ENCODE measurements at regions not wholly inside any gene's neighbourhood (a gene's known extent, or its start where the extent isn't known, plus 50 kb on each side); places are given as distances from the start of the nearest gene placed in this dataset.

GRCh38 chr7:13540429-13540828, 449.0 kb downstream of the ETV1 start:
- H2AFZ ChIP-seq (ENCODE audit: low read depth, low read length), result no peak overlapping the region

GRCh38 chr7:13541326-13541725, 448.1 kb downstream of the ETV1 start:
- H4K20me1 ChIP-seq (ENCODE audit: insufficient read depth, low read length), result no peaks in the 10 kb centered on the region
- TF ChIP-seq EZH2phosphoT487 (IDR thresholded peaks at IDR 0.05; ENCODE audit: low read depth) (no peak), CTCF (IDR thresholded peaks at IDR 0.05; ENCODE audit: low read depth, low read length) (no peak)
- H3K4me3 ChIP-seq (ENCODE audit: low read length), result no peak overlapping the region
- H3K9ac ChIP-seq (ENCODE audit: low read length), result no peak overlapping the region
- H3K9me3 ChIP-seq (ENCODE audit: insufficient read depth, low read length), result no peaks in the 10 kb centered on the region
- H3K4me1 ChIP-seq (ENCODE audit: low read length), result no peaks in the 10 kb centered on the region
- H3K36me3 ChIP-seq (replicated peaks; ENCODE audit: low read depth, low read length), result no peaks in the 10 kb centered on the region
- H2AFZ ChIP-seq (ENCODE audit: low read depth, low read length), result no peak overlapping the region
- H3K79me2 ChIP-seq (ENCODE audit: low read length), result no peaks in the 10 kb centered on the region
- H3K27me3 ChIP-seq (ENCODE audit: low read depth, low read length), result no peaks in the 10 kb centered on the region
- H3K27ac ChIP-seq (ENCODE audit: low read length), result no peak overlapping the region
- no peak overlapping the region for H3K4me2 ChIP-seq (ENCODE audit: low read length)

More at GRCh38 chr7:13540429-13540828, 449.0 kb downstream of the ETV1 start:
- Histone ChIP-seq H3K4me2 (ENCODE audit: low read length) (no peak overlapping the region), H3K36me3 (replicated peaks; ENCODE audit: low read depth, low read length) (no peaks in the 10 kb centered on the region), H3K9me3 (ENCODE audit: insufficient read depth, low read length) (no peaks in the 10 kb centered on the region), H3K4me1 (ENCODE audit: low read length) (no peaks in the 10 kb centered on the region), H3K9ac (ENCODE audit: low read length) (no peak overlapping the region), H4K20me1 (ENCODE audit: insufficient read depth, low read length) (no peaks in the 10 kb centered on the region), H3K27me3 (ENCODE audit: low read depth, low read length) (no peaks in the 10 kb centered on the region), H3K27ac (ENCODE audit: low read length) (no peak overlapping the region), H3K79me2 (ENCODE audit: low read length) (no peaks in the 10 kb centered on the region), H3K4me3 (ENCODE audit: low read length) (no peak overlapping the region)
- TF ChIP-seq EZH2phosphoT487 (IDR thresholded peaks at IDR 0.05; ENCODE audit: low read depth), result no peak
- no peak for TF ChIP-seq CTCF (IDR thresholded peaks at IDR 0.05; ENCODE audit: low read depth, low read length)

- Histone ChIP-seq H3K4me3 (ENCODE audit: low read length) (no peak overlapping the region), H3K9ac (ENCODE audit: low read length) (no peak overlapping the region), H3K4me1 (ENCODE audit: low read length) (no peaks in the 10 kb centered on the region), H3K27me3 (ENCODE audit: low read depth, low read length) (no peaks in the 10 kb centered on the region), H3K27ac (ENCODE audit: low read length) (no peak overlapping the region), H2AFZ (ENCODE audit: low read depth, low read length) (no peak overlapping the region), H4K20me1 (ENCODE audit: insufficient read depth, low read length) (no peaks in the 10 kb centered on the region), H3K4me2 (ENCODE audit: low read length) (no peak overlapping the region), H3K36me3 (replicated peaks; ENCODE audit: low read depth, low read length) (no peaks in the 10 kb centered on the region), H3K9me3 (ENCODE audit: insufficient read depth, low read length) (no peaks in the 10 kb centered on the region), H3K79me2 (ENCODE audit: low read length) (no peaks in the 10 kb centered on the region)
- TF ChIP-seq EZH2phosphoT487 (IDR thresholded peaks at IDR 0.05; ENCODE audit: low read depth), result no peak
- no peak for TF ChIP-seq CTCF (IDR thresholded peaks at IDR 0.05; ENCODE audit: low read depth, low read length)
Measured at GRCh38 chr7:13542451-13542850, 447.0 kb downstream of the ETV1 start.

DNA sequence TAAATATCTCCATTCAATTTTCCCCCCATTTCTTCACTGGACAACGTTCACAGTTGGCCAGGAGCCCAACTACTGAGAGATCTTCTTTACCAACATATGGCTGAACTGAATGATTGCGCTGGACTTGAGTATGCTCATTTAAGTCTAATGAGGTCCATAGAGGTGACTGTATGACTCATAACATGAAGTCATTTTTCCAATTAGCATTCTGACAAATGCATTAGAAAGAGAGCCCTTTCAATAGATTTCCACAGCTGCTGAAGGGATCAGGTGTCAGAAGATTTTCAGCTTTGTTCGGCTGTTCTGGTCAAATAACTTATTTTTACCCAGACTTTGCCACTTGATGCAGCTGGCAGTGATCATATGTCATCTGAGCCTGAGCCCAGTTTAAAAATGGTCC, 438.0 kb downstream of the ETV1 start:
- Histone ChIP-seq H2AFZ (ENCODE audit: low read depth, low read length) (no peak overlapping the region), H3K9ac (ENCODE audit: low read length) (no peak overlapping the region), H3K27ac (ENCODE audit: low read length) (no peak overlapping the region), H3K79me2 (ENCODE audit: low read length) (no peaks in the 10 kb centered on the region), H3K4me1 (ENCODE audit: low read length) (0 out of 2 replicates have a peak, but pooled peaks cover 4% of the 10 kb centered on the region), H3K4me3 (ENCODE audit: low read length) (no peak overlapping the region), H3K9me3 (ENCODE audit: insufficient read depth, low read length) (no peaks in the 10 kb centered on the region), H4K20me1 (ENCODE audit: insufficient read depth, low read length) (no peaks in the 10 kb centered on the region), H3K4me2 (ENCODE audit: low read length) (no peak overlapping the region), H3K27me3 (ENCODE audit: low read depth, low read length) (no peaks in the 10 kb centered on the region), H3K36me3 (replicated peaks; ENCODE audit: low read depth, low read length) (no peaks in the 10 kb centered on the region)
- TF ChIP-seq EZH2phosphoT487 (IDR thresholded peaks at IDR 0.05; ENCODE audit: low read depth) (no peak), CTCF (IDR thresholded peaks at IDR 0.05; ENCODE audit: low read depth, low read length) (no peak)

Data from OCI-LY3 (cell line).